Vagina (tissue), 2 donors: ENCODE measurements at regions not wholly inside any gene's neighbourhood (a gene's known extent, or its start where the extent isn't known, plus 50 kb on each side); places are given as distances from the start of the nearest gene placed in this dataset.

Source experiments
- DNase-seq, 2 donors: peaks; one replicate each; pipeline ENCODE4 v3.0.0-alpha.2; 2017; ENCODE audit errors: extremely low spot score in 2 of 2
- H3K27ac ChIP-seq: fragments of 200-600 bp; sonication (generic); one replicate; pipeline ENCODE4 v1.5.1; 2019
- H3K27me3 ChIP-seq: fragments of 200-600 bp; sonication (generic); one replicate; pipeline ENCODE4 v1.5.1; 2019
- H3K36me3 ChIP-seq, 2 donors: fragments of 200-600 bp; sonication (generic); one replicate each; pipeline ENCODE4 v1.5.1; 2017 to 2019
- H3K4me1 ChIP-seq: fragments of 200-600 bp; sonication (generic); one replicate; pipeline ENCODE4 v1.5.1; 2019
- H3K4me3 ChIP-seq, 2 donors: fragments of 200-600 bp; sonication (generic); 1 replicate in 1 of 2; 2 replicates in 1 of 2; pipeline ENCODE4 v1.5.1; 2016 to 2019
- H3K9me3 ChIP-seq: fragments of 200-600 bp; sonication (generic); one replicate; pipeline ENCODE4 v1.5.1; 2019
- CTCF ChIP-seq, 3 experiments: fragments of 450-650 bp in 2 of 3; fragments of 200-600 bp in 1 of 3; sonication (generic) in 1 of 3; IDR thresholded peaks; one replicate each; pipeline ENCODE4 v1.5.1; 2017 to 2019; ENCODE audit warnings: antibody characterized with exemption in 3 of 3, mild to moderate bottlenecking in 2 of 3, moderate library complexity in 2 of 3
- POLR2A ChIP-seq, 2 donors: fragments of 450-650 bp; IDR thresholded peaks; one replicate each; pipeline ENCODE4 v1.6.1; 2017; ENCODE audit warnings: antibody characterized with exemption in 2 of 2, mild to moderate bottlenecking in 2 of 2, moderate library complexity in 2 of 2
- POLR2AphosphoS5 ChIP-seq, 2 donors: sonication (generic); formaldehyde crosslinking; IDR thresholded peaks; one replicate each; pipeline ENCODE4 v1.9.0; 2017; ENCODE audit warnings: antibody characterized with exemption in 2 of 2, mild to moderate bottlenecking in 2 of 2, low read depth in 1 of 2; ENCODE audit not compliant: insufficient read depth in 1 of 2
- intact Hi-C: fragments of 100-400 bp; cut with DNase I; formaldehyde crosslinking; loops from one replicate; pipeline ENCODE4 v1.15.1; 2023

- Histone ChIP-seq H3K27me3 (no peaks in the 10 kb centered on the region), H3K36me3 (no peaks in the 10 kb centered on the region), H3K4me3 (no peak overlapping the region), H3K27ac (no peak overlapping the region), H3K9me3 (no peaks in the 10 kb centered on the region), H3K4me1 (no peaks in the 10 kb centered on the region)
- TF ChIP-seq CTCF (IDR thresholded peaks at IDR 0.05), result no peak
- TF ChIP-seq POLR2A (IDR thresholded peaks at IDR 0.05), result no peak
- no peak for TF ChIP-seq POLR2AphosphoS5 (IDR thresholded peaks at IDR 0.05; ENCODE audit: insufficient read depth in 1 of 2, low read depth in 1 of 2)
- DNase-seq, result no peak
- intact Hi-C loops, result no loop called here
Measured at GRCh38 chr11:110786226-110786902, 74.1 kb upstream of the ARHGAP20 start.

GRCh38 chr11:110785398-110785797 lies 73.2 kb upstream of the ARHGAP20 start:
- no peak for DNase-seq
- H3K27ac ChIP-seq, result no peak overlapping the region
- no peaks in the 10 kb centered on the region for H3K27me3 ChIP-seq
- H3K4me1 ChIP-seq, result no peaks in the 10 kb centered on the region
- H3K36me3 ChIP-seq, result no peaks in the 10 kb centered on the region
- no peak overlapping the region for H3K4me3 ChIP-seq
- no peaks in the 10 kb centered on the region for H3K9me3 ChIP-seq
- intact Hi-C loops, result no loop called here
- TF ChIP-seq POLR2AphosphoS5 (IDR thresholded peaks at IDR 0.05; ENCODE audit: insufficient read depth in 1 of 2, low read depth in 1 of 2) (no peak), CTCF (IDR thresholded peaks at IDR 0.05) (no peak), POLR2A (IDR thresholded peaks at IDR 0.05) (no peak)

- TF ChIP-seq POLR2AphosphoS5 (IDR thresholded peaks at IDR 0.05; ENCODE audit: insufficient read depth in 1 of 2, low read depth in 1 of 2), result no peak
- no peak for TF ChIP-seq POLR2A (IDR thresholded peaks at IDR 0.05)
- no peak for TF ChIP-seq CTCF (IDR thresholded peaks at IDR 0.05)
- H3K4me1 ChIP-seq, result peaks cover 8% of the 10 kb centered on the region
- intact Hi-C loops, result no loop called here
- no peak for DNase-seq
- H3K4me3 ChIP-seq, result no peak overlapping the region
- no peaks in the 10 kb centered on the region for H3K9me3 ChIP-seq
- no peaks in the 10 kb centered on the region for H3K36me3 ChIP-seq
- no peaks in the 10 kb centered on the region for H3K27me3 ChIP-seq
- H3K27ac ChIP-seq, result no peak overlapping the region
Measured at GRCh38 chr11:110782616-110783015, 70.4 kb upstream of the ARHGAP20 start.

GRCh38 chr11:110779108-110779507 lies 66.9 kb upstream of the ARHGAP20 start:
- Histone ChIP-seq H3K27me3 (no peaks in the 10 kb centered on the region), H3K36me3 (no peaks in the 10 kb centered on the region), H3K4me1 (peaks cover 8% of the 10 kb centered on the region), H3K4me3 (no peak overlapping the region), H3K9me3 (no peaks in the 10 kb centered on the region), H3K27ac (no peak overlapping the region)
- DNase-seq, result no peak
- intact Hi-C loops, result no loop called here
- TF ChIP-seq POLR2A (IDR thresholded peaks at IDR 0.05) (no peak), POLR2AphosphoS5 (IDR thresholded peaks at IDR 0.05; ENCODE audit: insufficient read depth in 1 of 2, low read depth in 1 of 2) (no peak), CTCF (IDR thresholded peaks at IDR 0.05) (no peak)

GRCh38 chr11:110778343-110778742 lies 66.1 kb upstream of the ARHGAP20 start:
- Histone ChIP-seq H3K4me3 (no peak overlapping the region), H3K27me3 (no peaks in the 10 kb centered on the region), H3K4me1 (peaks cover 8% of the 10 kb centered on the region), H3K9me3 (no peaks in the 10 kb centered on the region), H3K27ac (no peak overlapping the region), H3K36me3 (no peaks in the 10 kb centered on the region)
- intact Hi-C loops, result no loop called here
- TF ChIP-seq POLR2A (IDR thresholded peaks at IDR 0.05) (no peak), CTCF (IDR thresholded peaks at IDR 0.05) (no peak), POLR2AphosphoS5 (IDR thresholded peaks at IDR 0.05; ENCODE audit: insufficient read depth in 1 of 2, low read depth in 1 of 2) (no peak)
- DNase-seq, result no peak
